ENCODE measurements at regions not wholly inside any gene's neighbourhood (a gene's known extent, or its start where the extent isn't known, plus 50 kb on each side); places are given as distances from the start of the nearest gene placed in this dataset.

- H3K27me3 ChIP-seq (ENCODE audit: insufficient read depth): no peaks in the 10 kb centered on the region
- H3K4me3 Mint-ChIP-seq: no peak overlapping the region
- H4K20me1 ChIP-seq (replicated peaks; ENCODE audit: insufficient read depth): no peaks in the 10 kb centered on the region
- H3K4me1 ChIP-seq (ENCODE audit: insufficient read depth): no peaks in the 10 kb centered on the region
- H2AFZ ChIP-seq: no peak overlapping the region
- no peak overlapping the region for H3K27ac ChIP-seq (ENCODE audit: low read depth)
- TF ChIP-seq ZNF462 (CRISPR knock-in tag; IDR thresholded peaks at IDR 0.05): no peak
- TF ChIP-seq, protein P1, sequence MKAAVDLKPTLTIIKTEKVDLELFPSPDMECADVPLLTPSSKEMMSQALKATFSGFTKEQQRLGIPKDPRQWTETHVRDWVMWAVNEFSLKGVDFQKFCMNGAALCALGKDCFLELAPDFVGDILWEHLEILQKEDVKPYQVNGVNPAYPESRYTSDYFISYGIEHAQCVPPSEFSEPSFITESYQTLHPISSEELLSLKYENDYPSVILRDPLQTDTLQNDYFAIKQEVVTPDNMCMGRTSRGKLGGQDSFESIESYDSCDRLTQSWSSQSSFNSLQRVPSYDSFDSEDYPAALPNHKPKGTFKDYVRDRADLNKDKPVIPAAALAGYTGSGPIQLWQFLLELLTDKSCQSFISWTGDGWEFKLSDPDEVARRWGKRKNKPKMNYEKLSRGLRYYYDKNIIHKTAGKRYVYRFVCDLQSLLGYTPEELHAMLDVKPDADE (IDR thresholded peaks at IDR 0.05): no peak
- H3K79me2 ChIP-seq (replicated peaks; ENCODE audit: insufficient read depth): no peaks in the 10 kb centered on the region
- no peak overlapping the region for H3K4me2 ChIP-seq
- no peak overlapping the region for H3K27ac Mint-ChIP-seq
- H3F3A ChIP-seq (replicated peaks; ENCODE audit: low read depth): no peaks in the 10 kb centered on the region
- H3K4me3 ChIP-seq: no peak overlapping the region
- DNase-seq (ENCODE audit: low spot score) (no peak), ATAC-seq (no peak)
- H3K9me3 Mint-ChIP-seq: peaks cover 2% of the 10 kb centered on the region; the same call in 1 of the 3 replicates
- peaks cover 5% of the 10 kb centered on the region for H3K27me3 Mint-ChIP-seq (ENCODE audit: insufficient read depth, low read depth, poor library complexity)
- no peaks in the 10 kb centered on the region for H3K9me2 ChIP-seq (ENCODE audit: insufficient read depth)
- no peaks in the 10 kb centered on the region for H3K36me3 ChIP-seq (ENCODE audit: insufficient read depth)
- peaks cover 3% of the 10 kb centered on the region; the same call in 1 of the 3 replicates for H3K36me3 Mint-ChIP-seq (ENCODE audit: low read depth)
- peaks cover 10% of the 10 kb centered on the region for H3K4me1 Mint-ChIP-seq
Observed at GRCh38 chr13:40376867-40377535, 289.4 kb downstream of the FOXO1 start.

GRCh38 chr13:40377783-40378182 is 288.7 kb downstream of the FOXO1 start:
- peaks cover 2% of the 10 kb centered on the region; the same call in 1 of the 3 replicates for H3K9me3 Mint-ChIP-seq
- H3K4me1 Mint-ChIP-seq: peaks cover 12% of the 10 kb centered on the region
- Histone ChIP-seq H3K79me2 (replicated peaks; ENCODE audit: insufficient read depth) (no peaks in the 10 kb centered on the region), H3K36me3 (ENCODE audit: insufficient read depth) (no peaks in the 10 kb centered on the region), H3K27ac (ENCODE audit: low read depth) (no peak overlapping the region), H3K4me2 (no peak overlapping the region), H3F3A (replicated peaks; ENCODE audit: low read depth) (no peaks in the 10 kb centered on the region), H3K9me2 (ENCODE audit: insufficient read depth) (no peaks in the 10 kb centered on the region), H3K4me1 (ENCODE audit: insufficient read depth) (no peaks in the 10 kb centered on the region), H3K4me3 (no peak overlapping the region), H4K20me1 (replicated peaks; ENCODE audit: insufficient read depth) (no peaks in the 10 kb centered on the region), H3K27me3 (ENCODE audit: insufficient read depth) (no peaks in the 10 kb centered on the region), H2AFZ (no peak overlapping the region)
- ATAC-seq: no peak
- no peak overlapping the region for H3K4me3 Mint-ChIP-seq
- H3K27me3 Mint-ChIP-seq (ENCODE audit: insufficient read depth, low read depth, poor library complexity): peaks cover 7% of the 10 kb centered on the region
- no peak overlapping the region for H3K27ac Mint-ChIP-seq
- peaks cover 3% of the 10 kb centered on the region; the same call in 1 of the 3 replicates for H3K36me3 Mint-ChIP-seq (ENCODE audit: low read depth)
- DNase-seq (ENCODE audit: low spot score): no peak
- TF ChIP-seq, protein P2, sequence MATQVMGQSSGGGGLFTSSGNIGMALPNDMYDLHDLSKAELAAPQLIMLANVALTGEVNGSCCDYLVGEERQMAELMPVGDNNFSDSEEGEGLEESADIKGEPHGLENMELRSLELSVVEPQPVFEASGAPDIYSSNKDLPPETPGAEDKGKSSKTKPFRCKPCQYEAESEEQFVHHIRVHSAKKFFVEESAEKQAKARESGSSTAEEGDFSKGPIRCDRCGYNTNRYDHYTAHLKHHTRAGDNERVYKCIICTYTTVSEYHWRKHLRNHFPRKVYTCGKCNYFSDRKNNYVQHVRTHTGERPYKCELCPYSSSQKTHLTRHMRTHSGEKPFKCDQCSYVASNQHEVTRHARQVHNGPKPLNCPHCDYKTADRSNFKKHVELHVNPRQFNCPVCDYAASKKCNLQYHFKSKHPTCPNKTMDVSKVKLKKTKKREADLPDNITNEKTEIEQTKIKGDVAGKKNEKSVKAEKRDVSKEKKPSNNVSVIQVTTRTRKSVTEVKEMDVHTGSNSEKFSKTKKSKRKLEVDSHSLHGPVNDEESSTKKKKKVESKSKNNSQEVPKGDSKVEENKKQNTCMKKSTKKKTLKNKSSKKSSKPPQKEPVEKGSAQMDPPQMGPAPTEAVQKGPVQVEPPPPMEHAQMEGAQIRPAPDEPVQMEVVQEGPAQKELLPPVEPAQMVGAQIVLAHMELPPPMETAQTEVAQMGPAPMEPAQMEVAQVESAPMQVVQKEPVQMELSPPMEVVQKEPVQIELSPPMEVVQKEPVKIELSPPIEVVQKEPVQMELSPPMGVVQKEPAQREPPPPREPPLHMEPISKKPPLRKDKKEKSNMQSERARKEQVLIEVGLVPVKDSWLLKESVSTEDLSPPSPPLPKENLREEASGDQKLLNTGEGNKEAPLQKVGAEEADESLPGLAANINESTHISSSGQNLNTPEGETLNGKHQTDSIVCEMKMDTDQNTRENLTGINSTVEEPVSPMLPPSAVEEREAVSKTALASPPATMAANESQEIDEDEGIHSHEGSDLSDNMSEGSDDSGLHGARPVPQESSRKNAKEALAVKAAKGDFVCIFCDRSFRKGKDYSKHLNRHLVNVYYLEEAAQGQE (IDR thresholded peaks at IDR 0.05; ENCODE audit: unreplicated experiment): no peak
- no peak for TF ChIP-seq STAT1 (IDR thresholded peaks at IDR 0.05; ENCODE audit: unreplicated experiment)
- TF ChIP-seq CREB1 (CRISPR knock-in tag; IDR thresholded peaks at IDR 0.05; ENCODE audit: low read depth): no peak
- TF ChIP-seq EZH2phosphoT487 (IDR thresholded peaks at IDR 0.05; ENCODE audit: unreplicated experiment): no peak
- no peak for TF ChIP-seq POLR2AphosphoS5 (IDR thresholded peaks at IDR 0.05; ENCODE audit: low read depth)
- no peak for TF ChIP-seq JUNB (IDR thresholded peaks at IDR 0.05; ENCODE audit: unreplicated experiment)

All from GM23338 (cell line).